GM19463 (cell line): ENCODE measurements at regions not wholly inside any gene's neighbourhood (a gene's known extent, or its start where the extent isn't known, plus 50 kb on each side); places are given as distances from the start of the nearest gene placed in this dataset.
"Not testable (repeated sequence)": the region's sequence is repeated elsewhere in the genome, so short reads cannot be mapped to it uniquely, and the experiment has no call there.

Experiments
- ATAC-seq: cut with Tn5 transposase; IDR thresholded peaks from one replicate; pipeline ENCODE4 v1.9.1; 2021; ENCODE audit warnings: mild to moderate bottlenecking, moderate library complexity; ENCODE audit not compliant: unreplicated experiment

DNA sequence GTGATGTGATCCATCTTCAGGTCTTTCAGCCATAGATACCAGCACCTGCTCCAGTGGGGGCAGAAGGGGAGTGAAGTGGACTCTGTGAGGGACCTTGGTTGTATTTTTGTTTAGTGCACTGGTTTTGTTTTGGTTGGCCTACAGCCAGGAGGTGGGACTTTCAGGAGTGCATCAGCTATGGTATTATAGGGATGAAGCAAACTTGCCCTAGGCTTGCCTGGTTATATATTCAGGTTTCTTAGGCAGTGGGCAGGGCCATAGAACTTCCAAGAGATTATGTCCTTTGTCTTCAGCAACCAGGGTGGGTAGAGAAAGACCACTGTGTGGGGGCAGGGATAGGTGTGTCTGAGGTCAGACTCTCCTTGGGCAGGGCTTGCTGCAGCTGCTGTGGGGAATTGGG lies 337.3 kb upstream of the SGO1 start:
- ATAC-seq: no peak

DNA sequence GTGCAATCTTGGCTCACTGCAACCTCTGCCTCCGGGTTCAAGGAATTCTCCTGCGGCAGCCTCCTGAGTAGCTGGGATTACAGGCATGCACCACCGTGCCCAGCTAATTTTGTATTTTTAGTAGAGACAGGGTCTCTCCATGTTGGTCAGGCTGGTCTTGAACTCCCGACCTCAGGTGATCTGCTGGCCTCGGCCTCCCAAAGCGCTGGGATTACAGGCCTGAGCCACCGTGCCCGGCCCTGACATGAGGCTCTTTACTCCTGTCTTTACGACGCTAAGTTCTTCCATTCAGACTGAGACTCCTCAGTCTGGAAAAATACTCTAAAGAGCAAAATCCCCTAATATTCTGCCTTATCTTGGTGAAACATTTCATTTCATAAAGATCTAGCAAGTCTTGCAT lies 331.3 kb upstream of the SGO1 start:
- not testable (repeated sequence) for ATAC-seq

DNA sequence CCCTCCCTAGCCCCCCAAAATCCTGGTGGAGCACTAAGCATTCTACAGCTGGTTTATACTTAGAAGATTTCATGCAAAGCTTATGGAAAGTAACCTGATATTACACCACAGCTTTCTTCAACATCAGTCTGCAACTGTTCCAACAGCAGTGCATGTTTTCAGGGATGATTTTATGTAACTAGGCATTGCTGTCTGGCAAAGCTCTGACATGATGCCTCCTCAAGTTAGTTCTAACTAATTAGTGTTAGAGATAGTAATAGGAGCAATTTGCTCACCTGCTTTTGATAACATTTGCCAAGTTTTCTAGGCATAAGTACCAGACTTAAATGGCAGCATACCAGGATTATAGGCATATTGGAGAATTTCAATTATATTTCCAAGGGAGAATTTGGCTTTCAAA lies 330.3 kb upstream of the SGO1 start:
- ATAC-seq: no peak

DNA sequence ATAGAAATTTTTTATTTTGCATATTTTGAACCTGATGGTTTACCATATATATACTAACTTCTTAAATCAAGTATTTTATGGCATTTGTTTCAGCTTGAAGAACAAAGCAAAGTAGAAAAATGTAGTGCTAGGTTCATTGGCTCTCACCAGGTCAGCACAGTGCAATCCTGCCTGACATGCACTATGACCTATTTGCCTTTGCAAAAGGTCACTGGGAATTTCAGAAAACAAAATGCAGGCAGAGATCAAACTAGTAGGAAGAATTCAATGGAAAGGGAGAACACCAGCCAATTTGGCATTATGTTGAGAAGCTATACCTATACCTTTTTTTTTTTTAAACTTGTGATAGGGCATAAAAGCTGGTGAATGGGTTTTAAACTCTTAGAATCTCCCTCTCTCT lies 329.8 kb upstream of the SGO1 start:
- no peak for ATAC-seq

DNA sequence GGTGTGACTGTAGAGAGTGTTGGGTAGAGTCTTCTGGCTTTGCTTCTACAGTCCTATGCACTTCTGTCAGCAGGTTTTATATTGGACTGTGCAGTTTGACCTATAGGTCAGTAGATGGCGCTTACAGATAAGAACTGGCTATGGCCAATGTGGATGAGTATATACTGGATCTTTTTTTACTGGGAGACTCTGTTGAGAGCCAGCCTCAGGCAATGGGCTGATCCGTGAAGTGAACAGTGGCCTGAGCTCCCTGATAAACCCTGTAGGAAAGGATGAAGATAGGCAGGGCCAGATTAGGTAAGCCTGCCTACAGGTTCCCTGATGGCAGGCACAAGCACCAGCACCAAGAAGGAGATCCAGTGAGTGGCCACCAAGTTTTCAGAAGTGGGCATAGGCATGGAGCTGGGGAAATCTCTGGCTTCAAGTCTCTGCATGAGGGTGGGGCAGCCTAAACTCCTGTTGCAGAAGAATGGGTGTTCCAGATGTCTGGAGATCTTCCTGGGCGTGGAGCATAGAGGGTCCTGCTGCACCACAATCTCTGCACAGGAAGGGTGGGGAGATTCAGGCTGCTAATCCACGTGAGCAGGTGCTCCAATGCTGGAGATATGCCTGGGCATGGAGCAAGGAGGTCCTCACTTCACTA lies 326.0 kb upstream of the SGO1 start:
- peak; percentile 84 for ATAC-seq

DNA sequence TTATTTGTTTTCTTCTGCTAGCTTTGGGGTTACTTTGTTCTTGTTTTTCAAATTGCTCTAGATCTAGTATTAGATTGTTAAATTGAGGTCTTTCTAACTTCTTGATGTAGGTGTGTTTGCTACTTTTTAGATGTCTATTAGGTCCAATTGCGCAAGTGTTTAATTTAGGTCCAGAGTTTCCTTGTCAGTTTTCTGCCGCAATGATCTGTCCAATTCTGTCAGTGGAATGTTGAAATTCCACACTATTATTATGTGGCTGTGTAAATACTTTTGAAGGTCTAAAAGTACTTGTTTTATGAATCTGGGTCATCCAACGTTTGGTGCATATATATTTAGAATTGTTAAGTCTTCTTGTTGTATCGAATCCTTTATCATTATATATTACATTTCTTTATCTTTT lies 324.4 kb upstream of the SGO1 start:
- no peak for ATAC-seq

DNA sequence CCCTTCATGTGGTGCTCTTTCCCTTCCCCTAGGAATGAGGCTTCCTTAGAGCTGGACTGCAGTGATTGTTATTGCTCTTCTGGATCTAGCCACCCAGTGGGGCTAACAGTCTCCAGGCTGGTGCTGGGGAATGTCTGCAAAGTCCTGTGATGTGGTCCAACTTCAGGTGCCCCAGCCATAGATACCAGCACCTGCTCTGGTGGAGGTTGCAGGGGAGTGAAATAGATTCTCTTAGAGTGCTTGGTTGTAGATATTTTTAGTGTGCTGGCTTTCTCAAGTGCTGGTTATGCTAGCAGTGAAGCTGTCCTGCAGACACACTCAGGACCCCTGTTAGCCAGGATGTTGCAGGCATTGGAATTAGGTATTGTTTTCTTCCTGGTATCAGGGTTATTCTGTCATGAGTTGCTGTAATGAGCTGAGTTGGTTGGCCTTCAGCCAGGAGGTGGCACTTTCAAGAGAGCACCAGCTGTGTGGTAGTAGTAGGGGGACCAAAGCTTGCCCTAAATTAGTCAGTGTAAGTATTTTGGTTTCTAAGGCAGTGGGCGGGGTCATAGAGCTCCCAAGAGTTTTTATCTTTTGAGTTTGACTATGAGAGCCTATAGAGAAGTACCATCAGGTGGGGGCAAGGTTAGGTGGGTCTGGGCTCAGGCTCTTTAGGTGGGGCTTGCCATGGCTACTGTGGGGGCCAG lies 317.5 kb upstream of the SGO1 start:
- ATAC-seq: no peak

DNA sequence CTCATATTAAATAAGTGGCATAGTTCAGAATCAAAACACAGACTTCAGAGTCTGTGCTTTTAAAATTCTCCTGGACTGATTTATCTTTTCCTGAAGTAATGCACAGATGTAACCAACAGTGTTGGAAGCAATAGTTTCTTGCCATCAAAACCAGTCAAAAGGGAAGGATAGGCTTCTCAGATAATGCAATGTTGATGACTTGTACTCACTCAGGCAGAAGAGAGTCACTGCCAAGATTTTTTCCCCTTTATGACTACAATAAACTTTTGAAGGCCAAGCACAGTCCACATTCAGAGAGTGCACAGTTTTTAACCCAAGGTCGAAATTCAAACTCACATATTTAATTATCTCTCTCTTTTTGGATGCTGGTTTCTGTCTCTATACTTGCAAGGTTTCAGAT lies 305.0 kb upstream of the SGO1 start:
- no peak for ATAC-seq

DNA sequence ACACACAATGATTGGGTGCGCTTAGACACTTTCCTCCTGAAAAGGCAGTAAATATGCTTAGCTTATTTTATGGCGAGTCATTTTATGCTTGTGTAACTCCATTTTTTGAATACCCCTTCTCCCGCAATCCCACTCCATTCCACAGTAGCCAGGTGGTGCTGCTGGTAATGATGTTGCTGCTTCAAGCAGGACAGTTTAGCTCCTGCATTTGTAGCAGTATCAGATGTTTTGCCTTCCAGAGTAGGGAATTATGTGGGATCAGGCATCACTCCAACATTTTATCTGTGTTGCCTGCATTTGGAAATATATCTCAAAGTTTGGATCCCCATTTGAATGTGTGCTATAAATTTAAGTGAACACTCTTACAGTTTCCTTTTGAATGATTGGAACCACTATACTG lies 302.1 kb upstream of the SGO1 start:
- no peak for ATAC-seq

DNA sequence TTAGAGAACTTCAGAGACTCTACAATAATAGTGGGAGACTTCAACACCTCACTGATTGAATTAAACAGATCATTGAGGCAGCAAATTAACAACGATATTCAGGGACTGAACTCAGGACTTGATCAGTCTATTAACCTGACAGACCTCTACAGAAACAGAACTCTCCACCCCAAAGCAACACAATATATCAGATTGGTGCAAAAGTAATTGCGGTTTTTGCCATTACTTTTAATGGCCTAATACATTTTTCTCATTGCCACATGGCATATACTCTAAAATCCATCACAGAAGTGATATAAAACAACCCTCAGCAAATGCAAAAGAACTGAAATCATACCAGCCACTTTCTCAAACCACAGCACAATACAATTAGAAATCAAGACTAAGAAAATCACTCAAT lies 298.1 kb upstream of the SGO1 start:
- no peak for ATAC-seq

DNA sequence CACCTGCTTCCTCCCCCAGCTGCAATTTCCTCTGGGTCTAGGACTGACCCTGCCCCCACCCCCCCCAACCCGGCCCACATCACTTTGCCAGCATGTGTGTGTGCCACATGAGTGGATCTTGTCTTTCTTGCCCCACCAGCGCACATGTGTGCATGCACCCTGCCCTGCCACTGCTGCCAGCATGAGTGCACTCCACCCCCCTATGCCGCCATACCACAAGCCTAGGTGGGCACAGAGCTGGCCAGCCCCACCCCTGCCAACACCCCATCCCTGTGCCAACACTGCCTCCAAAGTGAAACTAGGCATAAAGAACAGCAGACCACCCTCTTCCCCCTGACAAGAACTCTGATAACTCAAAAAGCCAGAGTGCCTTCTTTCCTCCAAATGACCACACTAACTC lies 296.3 kb upstream of the SGO1 start:
- no peak for ATAC-seq

DNA sequence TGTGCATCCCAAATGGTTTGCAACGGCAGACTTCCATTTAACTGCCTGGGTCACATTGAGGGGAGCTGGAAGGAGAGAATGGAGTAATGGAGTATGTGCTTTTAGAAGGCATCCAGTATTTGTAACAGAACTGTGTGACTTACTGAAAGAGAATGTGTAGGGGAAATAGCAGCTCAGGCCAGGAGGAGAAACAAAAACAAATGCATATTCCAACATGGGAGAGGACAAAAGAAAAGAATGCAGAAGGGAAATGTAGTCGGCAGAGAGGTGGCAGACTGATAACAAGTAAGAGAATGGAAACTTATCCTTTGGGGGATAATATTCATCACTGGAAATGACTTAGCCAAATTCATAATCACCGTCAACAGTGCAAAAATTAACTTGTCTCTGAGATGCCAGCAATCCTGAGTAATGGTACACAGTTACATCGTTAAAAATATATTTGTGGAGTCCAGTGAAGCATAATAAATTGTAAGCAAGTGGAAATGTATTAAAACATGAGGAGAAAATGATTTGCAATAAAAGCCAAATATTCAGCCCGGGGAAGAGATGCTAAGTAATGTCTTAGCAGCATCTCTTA lies 294.9 kb upstream of the SGO1 start:
- ATAC-seq: no peak

DNA sequence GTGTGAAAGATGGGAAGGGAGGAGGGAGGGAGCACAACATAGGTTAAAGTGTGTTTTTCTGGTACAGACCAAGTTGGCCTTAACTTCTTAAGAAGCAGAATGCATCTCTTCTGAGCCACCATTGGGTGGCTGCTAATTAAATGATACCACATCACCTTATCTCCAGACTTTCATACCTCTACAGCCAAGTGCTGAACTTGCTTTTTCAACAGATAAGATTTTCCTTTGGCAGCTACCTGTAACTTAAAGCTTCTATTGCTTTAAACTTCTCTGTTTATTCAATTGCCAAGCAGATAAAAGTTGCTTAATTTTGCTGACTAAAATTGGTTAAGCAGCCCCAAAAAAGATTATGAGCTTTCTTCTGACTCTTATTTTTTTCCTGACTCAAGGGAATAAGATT lies 292.4 kb upstream of the SGO1 start:
- ATAC-seq: no peak

DNA sequence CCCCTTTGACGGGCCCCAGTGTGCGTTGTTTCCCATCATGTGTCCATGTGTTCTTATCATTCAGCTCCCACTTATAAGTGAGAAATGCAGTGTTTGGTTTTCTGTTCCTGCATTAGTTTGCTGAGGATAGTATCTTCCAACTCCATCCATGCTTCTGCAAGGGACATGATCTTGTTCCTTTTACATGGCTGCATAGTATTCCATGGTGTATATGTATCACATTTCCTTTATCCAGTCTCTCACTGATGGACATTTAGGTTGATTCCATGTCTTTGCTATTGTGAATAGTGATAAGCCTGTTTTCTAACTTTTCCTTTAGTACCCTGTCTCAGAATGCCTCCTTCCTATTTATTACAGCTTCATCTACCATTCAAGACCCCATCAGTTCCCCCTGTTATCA lies 278.2 kb upstream of the SGO1 start:
- not testable (repeated sequence) for ATAC-seq

DNA sequence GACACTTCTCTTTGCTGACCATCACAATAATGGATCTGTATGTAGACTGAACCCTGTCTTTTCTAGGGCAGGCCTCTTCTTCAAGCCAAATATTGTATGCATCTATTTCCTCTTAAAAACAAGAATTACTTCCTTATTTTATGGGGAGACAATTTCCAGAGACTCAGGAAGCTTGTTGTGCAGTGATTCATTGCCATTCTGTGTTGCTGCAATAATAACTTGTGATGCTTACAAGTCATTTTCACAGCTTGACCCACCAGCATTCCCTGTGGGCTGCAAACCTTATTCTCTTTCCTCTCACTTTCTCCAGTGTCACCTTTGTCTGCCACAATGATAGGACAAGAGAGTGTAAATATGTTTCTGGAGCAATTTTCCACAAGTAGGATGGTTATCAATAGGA lies 276.7 kb upstream of the SGO1 start:
- ATAC-seq: no peak

DNA sequence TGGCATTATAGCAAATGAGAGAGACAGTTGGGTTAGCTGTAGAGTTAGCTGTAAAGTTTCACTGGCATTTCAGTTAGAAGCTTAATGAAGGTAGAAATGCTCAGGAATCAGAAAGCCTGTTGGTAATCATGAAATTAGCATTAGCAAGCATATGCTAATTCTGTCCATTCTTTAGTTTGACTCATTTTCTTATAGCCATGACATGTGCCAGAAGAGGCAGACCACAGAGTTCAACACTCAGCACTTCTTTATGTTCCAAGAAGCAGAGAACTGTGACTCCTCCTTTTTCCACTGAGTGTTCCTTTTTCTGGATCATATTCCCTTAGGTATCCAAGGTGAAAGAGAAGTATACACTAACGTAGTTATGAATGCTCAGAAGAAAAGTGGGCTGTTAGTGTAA lies 276.2 kb upstream of the SGO1 start:
- ATAC-seq: no peak

DNA sequence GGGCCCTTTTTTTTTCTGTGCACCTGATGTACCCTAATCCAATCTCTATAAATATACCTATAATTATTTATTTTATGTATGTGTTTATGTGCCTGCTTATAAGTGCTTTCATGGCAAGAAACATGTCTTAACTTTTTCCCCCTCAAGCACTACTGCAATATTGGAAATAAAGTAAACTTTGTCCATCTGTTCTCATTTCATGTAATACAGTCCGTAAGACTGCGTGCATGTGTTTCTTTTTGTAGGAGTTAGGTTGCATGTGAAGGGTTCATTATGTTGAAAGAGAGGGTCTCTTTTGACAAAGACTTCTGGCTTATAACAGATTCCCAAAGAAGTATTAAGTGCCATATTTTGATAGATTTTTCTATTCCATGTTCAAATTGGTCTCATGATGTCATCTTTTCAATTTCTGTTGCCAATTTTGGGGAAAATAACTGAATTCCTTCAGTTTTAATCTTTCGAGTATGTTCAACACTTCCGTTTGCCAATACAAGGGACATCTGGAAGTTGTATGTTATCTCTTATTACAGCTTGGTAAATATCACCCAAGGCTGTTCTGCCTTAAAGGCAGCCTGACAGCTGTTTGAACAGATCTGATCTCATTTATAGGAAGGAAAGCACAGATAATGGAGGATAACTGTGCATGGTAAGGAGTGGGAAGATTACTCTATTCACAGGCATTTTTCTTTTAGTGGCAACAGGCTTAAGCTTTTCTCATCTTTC lies 273.1 kb upstream of the SGO1 start:
- ATAC-seq: no peak

DNA sequence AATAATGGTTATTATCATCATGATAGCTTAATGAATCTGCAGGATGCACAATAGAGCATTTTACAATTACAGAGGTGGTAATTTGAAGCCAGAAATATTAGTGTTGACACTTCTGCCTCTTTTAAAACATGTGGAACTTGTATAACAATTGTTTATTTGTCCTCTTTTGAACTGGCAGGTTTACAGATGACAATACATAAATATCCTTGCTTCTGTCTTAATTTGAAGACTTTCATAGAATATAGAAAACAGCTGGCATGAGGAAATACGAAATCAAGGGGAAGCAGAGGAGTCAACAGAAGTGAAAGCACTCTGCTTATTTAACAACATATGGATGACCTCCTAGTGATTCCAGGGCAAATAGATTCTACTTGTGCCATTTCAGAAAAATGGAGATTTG lies 270.5 kb upstream of the SGO1 start:
- no peak for ATAC-seq

DNA sequence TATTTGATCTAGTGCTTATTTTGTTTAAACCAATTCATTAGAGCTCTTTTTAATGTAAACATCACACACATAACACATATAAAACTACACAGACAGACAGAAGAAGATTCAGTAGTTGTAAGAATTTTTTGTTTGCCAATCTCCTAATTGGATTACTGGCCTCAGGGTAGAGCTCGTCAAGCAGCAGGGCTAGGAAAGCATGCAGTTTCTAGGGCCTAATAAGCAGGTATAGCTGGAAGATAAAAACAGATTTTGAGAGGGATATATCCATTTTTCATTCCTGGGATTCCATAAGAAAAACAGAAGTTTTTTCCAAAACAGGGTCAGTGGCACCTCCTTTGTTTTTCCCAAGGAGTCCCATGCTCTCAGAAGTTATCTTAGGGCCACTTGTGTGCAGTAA lies 265.2 kb upstream of the SGO1 start:
- ATAC-seq: no peak

DNA sequence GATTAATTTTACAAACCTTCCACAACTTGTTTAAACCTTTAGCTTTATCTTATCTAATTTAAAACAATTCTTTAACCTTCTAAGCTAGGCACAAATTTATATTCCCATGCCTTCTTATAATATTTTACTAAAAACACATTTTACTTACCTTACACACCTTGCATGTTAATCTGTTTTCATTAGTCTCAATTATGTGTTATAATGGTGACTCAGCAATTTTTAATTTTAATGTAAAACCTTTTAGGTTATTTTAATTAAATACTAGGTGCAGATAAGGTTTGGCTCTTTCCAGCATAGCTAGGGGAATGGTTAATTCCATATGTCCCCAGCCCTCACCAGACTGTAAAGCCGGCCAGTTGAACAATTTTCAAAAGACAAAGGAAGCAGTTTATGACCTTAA lies 264.6 kb upstream of the SGO1 start:
- ATAC-seq: no peak

DNA sequence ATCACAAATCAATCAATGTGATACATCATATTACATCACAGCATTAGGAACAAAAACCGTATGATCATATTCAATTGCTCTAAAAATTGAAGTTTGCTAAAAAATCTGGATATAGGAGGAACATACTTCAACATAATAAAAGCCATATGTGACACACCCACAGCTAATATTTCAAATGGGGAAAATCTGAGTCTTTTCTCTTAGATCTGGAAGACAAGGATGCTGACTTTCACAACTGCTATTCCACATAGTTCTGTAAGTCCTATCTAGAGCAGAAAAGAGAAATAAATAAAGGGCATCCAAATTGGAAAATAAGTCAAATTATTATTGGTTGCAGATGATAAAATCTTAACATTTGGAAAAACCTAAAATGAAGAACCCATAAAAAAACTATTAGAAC lies 256.8 kb upstream of the SGO1 start:
- ATAC-seq: no peak

DNA sequence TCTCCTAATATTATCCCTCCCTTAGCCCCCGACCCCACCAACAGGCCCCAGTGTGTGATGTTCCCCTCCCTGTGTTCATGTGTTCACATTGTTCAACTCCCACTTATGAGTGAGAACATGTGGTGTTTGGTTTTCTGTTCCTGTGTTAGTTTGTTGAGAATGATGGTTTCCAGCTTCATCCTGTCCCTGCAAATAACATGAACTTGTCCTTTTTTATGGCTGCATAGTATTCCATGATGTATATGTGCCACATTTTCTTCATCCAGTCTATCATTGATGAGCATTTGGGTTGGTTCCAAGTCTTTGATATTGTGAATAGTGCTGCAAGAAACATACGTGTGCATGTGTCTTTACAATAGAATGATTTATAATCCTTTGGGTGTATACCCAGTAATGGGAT lies 241.3 kb upstream of the SGO1 start:
- ATAC-seq: not testable (repeated sequence)
